Heart right ventricle (tissue), 16 donors: ENCODE measurements at regions not wholly inside any gene's neighbourhood (a gene's known extent, or its start where the extent isn't known, plus 50 kb on each side); places are given as distances from the start of the nearest gene placed in this dataset.

Source experiments
- ATAC-seq, 8 donors: fragments of 200-7000 bp; cut with Tn5 transposase; one replicate each; pipeline ENCODE4 v1.9.1; 2020; ENCODE audit warnings: mild to moderate bottlenecking in 8 of 8, moderate library complexity in 8 of 8, moderate number of reproducible peaks in 1 of 8
- DNase-seq, 2 donors: peaks; one replicate each; pipeline ENCODE4 v3.0.0-alpha.2; 2020
- H3K27ac ChIP-seq, 10 donors: fragments of 200-600 bp; sonication (generic) in 2 of 10; one replicate each; pipeline versions ENCODE4 v1.5.0 to v1.8.0; 2020 to 2022; ENCODE audit warnings: mild to moderate bottlenecking in 3 of 10
- H3K27me3 ChIP-seq, 7 donors: fragments of 200-600 bp; one replicate each; pipeline ENCODE4 v1.8.0; 2021 to 2022; ENCODE audit warnings: mild to moderate bottlenecking in 2 of 7
- H3K36me3 ChIP-seq, 9 donors: fragments of 200-600 bp; sonication (generic) in 1 of 9; one replicate each; pipeline versions ENCODE4 v1.5.0 to v1.8.0; 2020 to 2022; ENCODE audit warnings: mild to moderate bottlenecking in 2 of 9
- H3K4me1 ChIP-seq, 9 donors: fragments of 200-600 bp; sonication (generic) in 1 of 9; one replicate each; pipeline versions ENCODE4 v1.5.0 to v1.8.0; 2020 to 2022; ENCODE audit warnings: mild to moderate bottlenecking in 4 of 9
- H3K4me3 ChIP-seq, 10 donors: fragments of 200-600 bp; sonication (generic) in 2 of 10; one replicate each; pipeline versions ENCODE4 v1.5.0 to v1.8.0; 2020 to 2022; ENCODE audit warnings: mild to moderate bottlenecking in 7 of 10, moderate library complexity in 2 of 10
- H3K9me3 ChIP-seq, 11 donors: fragments of 200-600 bp in 10 of 11; sonication (generic) in 2 of 11; one replicate each; pipeline versions ENCODE4 v1.5.0 to v1.8.0; 2013 to 2022; ENCODE audit warnings: mild to moderate bottlenecking in 2 of 11, control low read depth in 1 of 11, moderate library complexity in 1 of 11
- CTCF ChIP-seq, 9 donors: fragments of 200-600 bp; sonication (generic) in 2 of 9; IDR thresholded peaks; one replicate each; pipeline versions ENCODE4 v1.5.0 to v1.8.0; 2021 to 2022; ENCODE audit warnings: antibody characterized with exemption in 9 of 9, mild to moderate bottlenecking in 5 of 9, moderate library complexity in 1 of 9
- WGBS, 2 donors: extraction: QIAGEN DNeasy Blood & Tissue Kit; methylation state at CpG; one replicate each; pipeline ENCODE4 v1.1.7; 2013; ENCODE audit warnings: inconsistent platforms in 1 of 2; 5-methylcytosine and 5-hydroxymethylcytosine counted together
- intact Hi-C, 10 donors: fragments of 100-400 bp; cut with DNase I; formaldehyde crosslinking; loops; one replicate each; pipeline versions ENCODE4 v1.11.1 to v1.14.2; 2022
- donor health status: Arrhythmogenic right ventricular cardiomyopathy.
- donor health status: ischemic (EF 13 %, LVEDD 7.1; RV severe dilation, severe dysfunction).
- donor health status: healthy with polysubstance abuse.
- donor health status: DM: no; HTN: yes; CAD: no.
- donor health status: DM: no; HTN: no; CAD: no.
- donor health status: ischemic (EF 25% LVEDD 6.9; RV normal size, moderate dysfunction).
- donor health status: ischemic (EF 25% LVEDD 5.7; RV mildly dilated, moderate dysfunction).
- donor health status: healthy.
- donor health status: DM: yes; HTN: yes; CAD: no.
- donor health status: Ischemic cardiomyopathy.
- donor health status: ischemic (EF 35%, LVEDD 5.7; RV mildly dilated, moderate dysfunction).
- donor health status: nonischemic (EF 11% LVEDD 7.7; RV severe dilation, severe dysfunction).
- donor health status: DM: yes; HTN: yes; CAD: no.
- donor health status: PGD.
- donor health status: ischemic (EF 29% LVEDD 5.4; RV normal size, mild dysfunction).
- donor health status: nonischemic (EF 23%, LVEDD 6.1; RV moderate dilation, normal function).

DNA sequence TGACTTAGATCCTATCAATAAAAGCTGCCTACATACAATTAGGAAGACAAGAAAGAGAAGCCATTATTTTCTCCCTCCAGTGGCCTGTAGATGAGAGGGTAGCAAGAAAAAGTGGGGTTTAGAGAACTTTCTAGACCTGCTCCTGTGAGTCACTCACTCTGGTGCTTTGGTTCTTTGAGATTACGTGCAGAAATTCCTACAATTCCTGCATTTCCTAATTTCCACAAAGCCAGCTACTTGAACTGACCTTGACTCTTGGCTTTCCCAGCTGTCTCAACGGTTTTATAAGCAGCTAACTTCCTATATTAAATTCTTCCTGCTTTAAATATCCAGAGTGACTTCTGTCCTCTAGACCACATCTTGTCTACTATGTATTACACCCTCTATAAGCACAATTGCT, 899.5 kb upstream of the KLHL29 start:
- H3K4me3 ChIP-seq, result no peak overlapping the region
- peaks cover 0 to 7% (median 0%) of the 10 kb centered on the region in 9 donors for H3K4me1 ChIP-seq
- ATAC-seq, result no peak
- intact Hi-C loops, result no loop called here
- no peaks in the 10 kb centered on the region for H3K36me3 ChIP-seq
- WGBS, 2 donors, result 33 to 41% methylated on average over 2 of the region's 2 CpGs
- no peaks in the 10 kb centered on the region for H3K9me3 ChIP-seq
- no peaks in the 10 kb centered on the region for H3K27me3 ChIP-seq
- no peak for DNase-seq
- no peak overlapping the region for H3K27ac ChIP-seq
- TF ChIP-seq CTCF (IDR thresholded peaks at IDR 0.05), result no peak

- intact Hi-C loops, result no loop called here
- H3K4me3 ChIP-seq, result no peak overlapping the region
- no peaks in the 10 kb centered on the region for H3K36me3 ChIP-seq
- WGBS, 2 donors, result 58 to 62% methylated on average over 4 of the region's 4 CpGs
- no peak for DNase-seq
- ATAC-seq, result no peak
- H3K9me3 ChIP-seq, result no peaks in the 10 kb centered on the region
- peaks cover 0 to 4% (median 0%) of the 10 kb centered on the region in 9 donors for H3K4me1 ChIP-seq
- H3K27ac ChIP-seq, result no peak overlapping the region
- H3K27me3 ChIP-seq, result no peaks in the 10 kb centered on the region
- no peak for TF ChIP-seq CTCF (IDR thresholded peaks at IDR 0.05)
Observed at GRCh38 chr2:22486343-22486742, 898.6 kb upstream of the KLHL29 start.

DNA sequence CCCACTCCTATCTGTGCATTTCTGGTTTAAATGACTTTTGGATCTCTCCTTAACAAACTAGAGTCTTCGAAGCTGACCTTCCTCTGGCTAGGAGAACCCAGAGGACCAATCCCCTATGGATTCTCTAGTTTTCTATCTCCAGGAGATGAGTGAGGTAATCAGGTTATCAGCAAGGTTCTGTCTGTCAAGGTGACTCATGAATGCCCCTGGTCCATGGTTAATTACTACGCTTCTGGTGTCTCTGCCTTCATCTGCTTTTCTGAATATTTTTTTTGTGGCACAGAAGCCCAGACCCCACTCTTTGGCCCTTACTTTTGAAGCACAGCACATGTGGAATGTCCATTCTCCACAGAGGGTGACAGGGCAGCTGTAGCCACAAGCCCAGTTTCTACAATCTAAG, 897.9 kb upstream of the KLHL29 start:
- TF ChIP-seq CTCF (IDR thresholded peaks at IDR 0.05), result no peak
- no peak for ATAC-seq
- Histone ChIP-seq H3K27ac (no peak overlapping the region), H3K27me3 (no peaks in the 10 kb centered on the region), H3K4me1 (peaks cover 0 to 3% (median 0%) of the 10 kb centered on the region in 9 donors), H3K4me3 (no peak overlapping the region), H3K9me3 (no peaks in the 10 kb centered on the region), H3K36me3 (no peaks in the 10 kb centered on the region)
- 68 to 73% methylated on average over 2 of the region's 2 CpGs for WGBS, 2 donors
- intact Hi-C loops, result no loop called here
- no peak for DNase-seq

DNA sequence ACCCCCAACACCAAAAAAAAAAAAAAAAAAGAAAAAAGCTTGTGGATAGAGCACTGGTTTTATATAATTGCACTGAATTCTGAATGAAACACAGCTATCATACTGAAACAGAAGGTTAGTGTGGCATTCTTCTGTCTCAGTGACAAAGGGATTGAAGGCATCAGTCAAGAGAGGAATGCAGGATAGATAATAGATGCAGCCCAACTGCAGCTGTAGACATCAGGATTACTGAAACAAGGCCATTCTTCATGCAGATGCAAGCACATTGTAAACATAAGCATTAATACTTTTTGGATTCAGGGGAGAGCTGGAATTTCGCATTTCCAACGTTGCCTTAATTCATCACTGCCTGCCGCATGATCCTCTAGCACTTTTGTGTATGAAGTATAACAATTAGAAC, 897.4 kb upstream of the KLHL29 start:
- Histone ChIP-seq H3K36me3 (no peaks in the 10 kb centered on the region), H3K9me3 (no peaks in the 10 kb centered on the region), H3K27ac (no peak overlapping the region), H3K4me3 (no peak overlapping the region), H3K4me1 (no peaks in the 10 kb centered on the region), H3K27me3 (no peaks in the 10 kb centered on the region)
- intact Hi-C loops, result no loop called here
- 66 to 74% methylated on average over 3 of the region's 3 CpGs for WGBS, 2 donors
- no peak for TF ChIP-seq CTCF (IDR thresholded peaks at IDR 0.05)
- DNase-seq (no peak), ATAC-seq (no peak)

DNA sequence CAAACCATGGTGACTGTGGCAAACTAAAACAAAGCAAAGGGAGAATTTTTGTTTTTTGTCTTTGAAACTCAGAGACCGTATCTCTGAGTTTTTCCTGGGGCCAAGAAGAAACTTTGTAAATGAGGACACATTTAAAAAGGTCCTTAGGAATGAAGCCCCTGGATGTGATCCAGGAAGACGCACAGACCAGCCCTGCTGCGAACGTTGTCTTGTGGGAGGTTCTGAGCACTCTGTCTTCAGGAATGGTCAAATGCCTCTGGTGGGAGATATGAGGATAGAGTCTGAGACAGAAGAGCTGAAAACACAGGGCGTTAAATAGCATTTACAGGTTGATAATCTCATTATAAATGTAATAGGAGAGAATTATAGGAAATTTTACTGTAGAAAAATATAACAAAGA, 893.5 kb upstream of the KLHL29 start:
- TF ChIP-seq CTCF (IDR thresholded peaks at IDR 0.05), result no peak
- Histone ChIP-seq H3K4me1 (no peaks in the 10 kb centered on the region), H3K36me3 (no peaks in the 10 kb centered on the region), H3K27me3 (no peaks in the 10 kb centered on the region), H3K9me3 (peaks cover 0 to 2% (median 0%) of the 10 kb centered on the region in 11 donors), H3K4me3 (no peak overlapping the region), H3K27ac (no peak overlapping the region)
- no peak for ATAC-seq
- WGBS, 2 donors, result 53 to 54% methylated on average over 5 of the region's 5 CpGs
- intact Hi-C loops, result no loop called here
- no peak for DNase-seq
